Sigmoid colon (tissue), 6 donors: ENCODE measurements at regions not wholly inside any gene's neighbourhood (a gene's known extent, or its start where the extent isn't known, plus 50 kb on each side); places are given as distances from the start of the nearest gene placed in this dataset.

ENCODE experiments used
- DNase-seq: peaks from one replicate; pipeline ENCODE4 v3.0.0-alpha.2; 2019
- H3K27ac ChIP-seq, 4 donors: fragments of 200-600 bp; sonication (generic); one replicate each; pipeline ENCODE4 v1.5.1; 2016 to 2019; ENCODE audit warnings: mild to moderate bottlenecking in 1 of 4
- H3K27me3 ChIP-seq, 3 donors: fragments of 200-600 bp; sonication (generic); one replicate each; pipeline ENCODE4 v1.5.1; 2019; ENCODE audit warnings: mild to moderate bottlenecking in 1 of 3
- H3K36me3 ChIP-seq, 4 donors: fragments of 200-600 bp; sonication (generic); one replicate each; pipeline ENCODE4 v1.5.1; 2016 to 2019
- H3K4me1 ChIP-seq, 4 donors: fragments of 200-600 bp; sonication (generic); one replicate each; pipeline ENCODE4 v1.5.1; 2017 to 2019
- H3K4me3 ChIP-seq, 4 donors: fragments of 200-600 bp; sonication (generic); one replicate each; pipeline ENCODE4 v1.5.1; 2017 to 2019; ENCODE audit warnings: mild to moderate bottlenecking in 2 of 4, moderate library complexity in 1 of 4
- H3K9me3 ChIP-seq, 4 donors: fragments of 200-600 bp in 3 of 4; sonication (generic) in 3 of 4; one replicate each; pipeline versions ENCODE4 v1.5.1 to v1.6.1; 2013 to 2019
- EP300 ChIP-seq, 4 donors: sonication (generic); formaldehyde crosslinking; IDR thresholded peaks; one replicate each; pipeline ENCODE4 v1.6.1; 2017; ENCODE audit warnings: antibody characterized with exemption in 4 of 4
- POLR2A ChIP-seq, 2 donors: fragments of 450-650 bp; IDR thresholded peaks; one replicate each; pipeline ENCODE4 v1.6.1; 2016; ENCODE audit warnings: antibody characterized with exemption in 2 of 2, mild to moderate bottlenecking in 2 of 2, moderate library complexity in 2 of 2
- POLR2AphosphoS5 ChIP-seq, 4 donors: sonication (generic); formaldehyde crosslinking; IDR thresholded peaks; one replicate each; pipeline ENCODE4 v1.6.1; 2017; ENCODE audit warnings: antibody characterized with exemption in 4 of 4
- WGBS, 2 donors: extraction: QIAGEN DNeasy Blood & Tissue Kit; methylation state at CpG; one replicate each; pipeline ENCODE4 v1.1.7; 2013; 5-methylcytosine and 5-hydroxymethylcytosine counted together
- intact Hi-C: fragments of 100-400 bp; cut with DNase I; formaldehyde crosslinking; loops from one replicate; pipeline ENCODE4 v1.15.1; 2023
- TF ChIP-seq, protein P1 (sequence below), 4 experiments: fragments of 450-650 bp in 3 of 4; fragments of 200-600 bp in 1 of 4; IDR thresholded peaks; one replicate each; pipeline ENCODE4 v1.5.1; 2016 to 2019; ENCODE audit warnings: antibody characterized with exemption in 4 of 4, mild to moderate bottlenecking in 3 of 4, moderate library complexity in 2 of 4
- donor health status: healthy with polysubstance abuse.
- donor health status: healthy.

DNA sequence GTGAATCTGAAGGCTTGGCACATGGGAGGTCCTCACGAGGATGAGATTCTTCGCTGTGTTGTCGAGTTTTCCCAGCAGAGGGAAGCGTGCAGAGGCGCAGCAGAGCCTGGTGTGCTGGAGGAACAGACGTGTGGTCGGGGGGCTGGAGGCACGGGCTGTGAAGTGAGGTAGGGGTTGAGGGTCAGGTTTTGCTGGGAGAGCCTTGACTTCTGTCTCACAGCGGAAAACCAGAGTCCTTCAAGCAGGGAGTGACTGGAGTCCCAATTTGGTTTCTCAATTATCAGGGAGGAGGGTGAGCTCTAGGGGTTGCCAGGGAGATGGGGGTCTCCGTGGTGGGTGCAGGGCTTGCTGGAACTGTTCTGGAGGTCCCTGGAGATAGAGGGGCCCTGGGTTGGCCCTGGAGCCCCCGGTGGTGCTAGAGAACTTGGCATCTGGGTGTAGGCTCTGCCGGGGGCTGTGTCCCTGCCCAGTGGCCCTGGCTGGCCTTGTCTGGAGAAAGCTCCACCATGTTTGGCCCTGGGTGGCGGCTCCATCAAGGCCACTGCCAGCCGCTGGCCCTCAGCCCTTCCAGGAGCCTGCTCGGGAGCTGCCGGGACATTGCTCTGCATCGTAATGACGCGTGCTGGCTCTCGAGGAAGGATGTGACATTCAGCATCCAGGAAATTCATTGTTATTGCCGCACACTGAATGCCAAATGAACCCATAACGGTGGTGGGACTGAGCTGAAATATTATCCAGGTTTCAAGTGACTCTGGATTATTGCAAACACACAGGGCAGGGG lies 215.7 kb downstream of the KIF26A start:
- peak; percentile 61 for DNase-seq
- WGBS, 2 donors, result 47 to 57% methylated on average over 22 of the region's 22 CpGs
- no peak overlapping the region for H3K4me3 ChIP-seq
- TF ChIP-seq EP300 (IDR thresholded peaks at IDR 0.05) (no peak), POLR2AphosphoS5 (IDR thresholded peaks at IDR 0.05) (peak in 1 of 4 donors; percentile 28)
- peaks cover 0 to 6% (median 0%) of the 10 kb centered on the region in 4 donors for H3K9me3 ChIP-seq
- intact Hi-C loops, result no loop called here
- no peaks in the 10 kb centered on the region for H3K27me3 ChIP-seq
- H3K36me3 ChIP-seq, result no peaks in the 10 kb centered on the region
- peaks cover 0 to 12% (median 11%) of the 10 kb centered on the region in 4 donors for H3K4me1 ChIP-seq
- H3K27ac ChIP-seq, result no peak overlapping the region

DNA sequence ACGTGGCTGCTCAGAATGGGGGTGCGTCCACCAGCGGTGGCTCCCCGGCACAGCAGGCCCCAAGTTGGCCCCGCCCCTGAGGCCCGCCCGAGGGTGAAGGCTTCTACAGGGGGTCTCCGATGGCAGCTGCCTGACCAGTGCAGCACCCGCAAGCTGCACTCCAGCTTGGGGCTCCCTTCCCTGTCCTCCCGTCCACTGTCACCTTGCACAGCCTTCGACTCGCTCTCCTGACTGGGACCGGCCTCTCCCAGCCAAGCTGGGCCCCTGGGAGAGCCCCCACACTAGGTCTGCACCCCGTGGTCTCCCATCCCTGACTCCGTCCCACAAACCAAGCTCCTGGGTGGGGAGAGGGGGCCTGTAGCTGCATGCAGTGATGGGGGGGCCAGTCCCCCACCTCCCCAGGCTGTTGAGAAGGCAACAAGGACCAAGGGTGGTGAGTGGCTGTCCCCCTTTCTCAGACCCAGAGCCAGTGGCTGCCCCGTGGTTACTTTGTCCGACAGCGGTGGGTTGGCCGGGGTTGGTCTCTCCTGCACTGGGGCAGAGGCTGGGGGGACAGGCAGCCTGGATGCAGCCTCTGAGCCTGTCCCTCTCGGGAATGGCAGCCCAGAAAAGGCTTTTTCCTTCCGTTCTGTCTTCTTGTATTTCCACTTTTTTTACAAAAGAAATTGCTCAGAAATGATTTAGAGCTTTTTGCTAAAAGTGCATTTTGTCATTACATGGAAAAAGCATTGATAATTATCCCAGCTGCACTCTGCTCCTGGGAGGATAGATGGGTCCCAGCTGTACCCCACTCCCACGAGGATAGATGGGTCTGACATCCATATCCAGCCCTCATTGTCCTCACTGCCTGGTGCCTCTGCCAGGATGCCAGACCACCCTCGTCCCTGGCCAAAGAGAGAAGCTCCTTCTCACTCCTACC lies 217.0 kb downstream of the KIF26A start:
- H3K4me1 ChIP-seq, result peaks cover 0 to 6% (median 5%) of the 10 kb centered on the region in 4 donors
- H3K36me3 ChIP-seq, result no peaks in the 10 kb centered on the region
- intact Hi-C loops, result no loop called here
- peak; percentile 48 for DNase-seq
- no peak overlapping the region for H3K4me3 ChIP-seq
- no peak overlapping the region for H3K27ac ChIP-seq
- 77 to 79% methylated on average over 23 of the region's 23 CpGs for WGBS, 2 donors
- no peaks in the 10 kb centered on the region for H3K27me3 ChIP-seq
- TF ChIP-seq, protein P1, sequence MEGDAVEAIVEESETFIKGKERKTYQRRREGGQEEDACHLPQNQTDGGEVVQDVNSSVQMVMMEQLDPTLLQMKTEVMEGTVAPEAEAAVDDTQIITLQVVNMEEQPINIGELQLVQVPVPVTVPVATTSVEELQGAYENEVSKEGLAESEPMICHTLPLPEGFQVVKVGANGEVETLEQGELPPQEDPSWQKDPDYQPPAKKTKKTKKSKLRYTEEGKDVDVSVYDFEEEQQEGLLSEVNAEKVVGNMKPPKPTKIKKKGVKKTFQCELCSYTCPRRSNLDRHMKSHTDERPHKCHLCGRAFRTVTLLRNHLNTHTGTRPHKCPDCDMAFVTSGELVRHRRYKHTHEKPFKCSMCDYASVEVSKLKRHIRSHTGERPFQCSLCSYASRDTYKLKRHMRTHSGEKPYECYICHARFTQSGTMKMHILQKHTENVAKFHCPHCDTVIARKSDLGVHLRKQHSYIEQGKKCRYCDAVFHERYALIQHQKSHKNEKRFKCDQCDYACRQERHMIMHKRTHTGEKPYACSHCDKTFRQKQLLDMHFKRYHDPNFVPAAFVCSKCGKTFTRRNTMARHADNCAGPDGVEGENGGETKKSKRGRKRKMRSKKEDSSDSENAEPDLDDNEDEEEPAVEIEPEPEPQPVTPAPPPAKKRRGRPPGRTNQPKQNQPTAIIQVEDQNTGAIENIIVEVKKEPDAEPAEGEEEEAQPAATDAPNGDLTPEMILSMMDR (IDR thresholded peaks at IDR 0.05), result no peak
- TF ChIP-seq POLR2A (IDR thresholded peaks at IDR 0.05), result no peak
- no peak for TF ChIP-seq EP300 (IDR thresholded peaks at IDR 0.05)
- no peak for TF ChIP-seq POLR2AphosphoS5 (IDR thresholded peaks at IDR 0.05)
- peaks cover 0 to 6% (median 0%) of the 10 kb centered on the region in 4 donors for H3K9me3 ChIP-seq

DNA sequence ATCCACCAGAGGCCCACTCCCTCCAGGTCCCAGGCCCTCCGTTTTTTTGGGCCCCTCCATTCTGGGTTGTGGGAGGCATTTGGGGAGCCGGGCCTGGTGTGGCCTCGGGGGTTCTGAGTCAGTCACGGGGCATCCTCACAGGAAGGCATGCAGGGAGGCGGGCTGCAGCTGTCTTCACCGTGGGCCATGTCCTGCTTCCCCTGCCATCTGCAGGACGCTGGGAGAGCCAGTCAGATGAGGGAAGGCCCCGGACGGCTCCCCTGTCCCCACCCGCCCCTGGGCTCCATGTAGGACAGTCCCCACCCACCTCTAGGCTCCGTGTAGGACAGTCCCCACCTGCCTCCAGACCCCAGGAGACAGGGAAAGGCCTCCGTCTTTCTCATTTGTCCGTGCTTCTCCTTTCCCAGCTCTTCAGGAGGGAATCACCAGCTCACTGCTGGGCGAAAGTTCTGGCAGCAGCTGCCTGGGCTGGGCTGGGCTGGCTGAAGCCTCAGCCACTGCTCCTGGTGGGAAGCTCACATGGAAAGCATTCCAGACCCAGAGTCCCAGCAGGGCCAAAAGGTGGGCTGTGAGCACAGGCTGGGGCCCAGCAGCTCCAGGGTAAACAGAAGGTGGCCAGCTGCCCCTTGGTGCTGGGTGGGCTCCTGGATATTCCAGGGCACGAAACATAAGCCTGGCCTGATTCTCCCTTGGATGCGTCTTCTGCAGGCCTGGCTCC lies 217.8 kb downstream of the KIF26A start:
- Histone ChIP-seq H3K9me3 (peaks cover 0 to 6% (median 0%) of the 10 kb centered on the region in 4 donors), H3K27me3 (no peaks in the 10 kb centered on the region), H3K27ac (no peak overlapping the region), H3K4me1 (no peaks in the 10 kb centered on the region), H3K36me3 (no peaks in the 10 kb centered on the region), H3K4me3 (no peak overlapping the region)
- peak; percentile 40 for DNase-seq
- intact Hi-C loops, result no loop called here
- 70 to 75% methylated on average over 16 of the region's 16 CpGs for WGBS, 2 donors
- TF ChIP-seq, protein P1 (IDR thresholded peaks at IDR 0.05), result no peak
- TF ChIP-seq EP300 (IDR thresholded peaks at IDR 0.05) (no peak), POLR2AphosphoS5 (IDR thresholded peaks at IDR 0.05) (no peak), POLR2A (IDR thresholded peaks at IDR 0.05) (no peak)

DNA sequence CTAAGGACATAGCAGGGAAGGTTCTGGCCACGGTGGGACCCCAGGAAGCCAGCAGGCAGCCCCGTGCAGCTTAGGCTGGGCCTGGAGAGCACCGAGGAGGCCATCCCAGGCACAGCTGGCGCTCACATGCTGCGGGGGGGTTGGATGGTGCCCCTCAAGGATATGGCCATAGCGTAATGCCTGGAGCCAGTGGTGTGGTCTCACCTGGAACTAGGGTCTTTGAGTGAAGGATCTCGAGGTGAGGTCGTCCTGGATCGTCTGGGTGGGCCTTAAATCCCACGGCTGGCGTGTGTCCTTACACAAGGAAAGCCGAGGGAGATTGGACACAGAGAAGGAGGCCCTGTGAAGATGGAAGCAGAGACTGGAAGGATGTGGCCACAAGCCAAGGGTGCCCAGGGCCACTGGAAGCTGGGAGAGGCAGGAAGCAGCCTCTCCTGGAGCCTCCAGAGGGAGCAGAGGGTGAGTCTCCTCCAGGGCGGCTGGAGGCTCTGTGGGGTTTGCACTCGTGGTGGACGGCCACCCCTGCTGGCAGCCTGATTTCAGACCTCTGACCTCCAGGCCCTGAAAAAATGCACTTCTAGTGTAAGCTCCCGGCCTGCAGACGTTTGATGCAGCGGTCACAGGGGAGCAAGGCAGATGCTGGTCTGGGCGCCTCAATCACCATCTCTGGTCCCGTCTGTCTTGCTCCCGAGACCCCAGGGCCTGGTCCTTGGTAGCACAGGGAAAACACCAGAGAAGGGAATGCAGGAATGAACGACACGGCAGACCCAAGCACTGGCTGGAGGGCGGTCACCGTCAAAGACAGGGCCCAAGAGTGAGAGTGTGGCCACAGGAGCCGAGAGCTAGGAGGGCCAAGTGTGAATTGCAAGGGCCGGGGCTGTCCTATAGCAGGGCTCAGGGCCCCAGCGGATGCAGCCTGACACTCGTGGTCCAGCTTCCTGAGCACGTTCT lies 218.6 kb downstream of the KIF26A start:
- 88 to 92% methylated on average over 30 of the region's 30 CpGs for WGBS, 2 donors
- Histone ChIP-seq H3K4me3 (no peak overlapping the region), H3K9me3 (peaks cover 0 to 6% (median 0%) of the 10 kb centered on the region in 4 donors), H3K4me1 (no peaks in the 10 kb centered on the region), H3K27me3 (no peaks in the 10 kb centered on the region), H3K36me3 (no peaks in the 10 kb centered on the region), H3K27ac (no peak overlapping the region)
- peak; percentile 49 for DNase-seq
- intact Hi-C loops, result no loop called here
- TF ChIP-seq, protein P1 (IDR thresholded peaks at IDR 0.05), result no peak
- TF ChIP-seq POLR2A (IDR thresholded peaks at IDR 0.05), result no peak
